ENCODE measurements at regions not wholly inside any gene's neighbourhood (a gene's known extent, or its start where the extent isn't known, plus 50 kb on each side); places are given as distances from the start of the nearest gene placed in this dataset.

GRCh38 chr2:67038195-67038594 is 358.9 kb upstream of the ETAA1 start:
- Histone ChIP-seq H3K9me3 (replicated peaks in 1 of 11) (no peaks in the 10 kb centered on the region), H3K27me3 (no peaks in the 10 kb centered on the region), H3K27ac (no peak overlapping the region), H3K9ac (no peak overlapping the region), H4K20me1 (no peaks in the 10 kb centered on the region), H3K4me3 (no peak overlapping the region), H3K4me1 (no peaks in the 10 kb centered on the region), H3K36me3 (no peaks in the 10 kb centered on the region), H3K4me2 (no peak overlapping the region)
- TF ChIP-seq Cebpa-rat (IDR thresholded peaks at IDR 0.05) = no peak

DNA sequence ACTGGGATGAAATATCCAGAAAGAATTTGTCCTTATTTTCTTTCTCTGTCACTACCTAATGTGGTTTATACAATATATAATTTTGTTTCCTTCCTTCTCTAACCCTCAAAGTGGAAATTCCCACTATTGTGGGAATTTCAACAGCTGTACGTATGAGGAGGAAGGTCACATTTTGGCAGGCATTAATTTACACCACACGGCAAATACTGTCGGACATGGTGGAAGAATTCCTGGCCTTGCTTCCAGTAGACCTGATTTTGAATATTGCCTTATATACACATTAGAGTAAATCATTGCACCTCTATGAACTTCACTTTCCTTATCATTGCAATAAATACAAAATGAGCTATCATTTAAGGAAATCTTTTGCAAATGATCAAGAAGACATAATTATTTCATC is 358.1 kb upstream of the ETAA1 start:
- no peak overlapping the region for H3K4me2 ChIP-seq
- H3K4me1 ChIP-seq = no peaks in the 10 kb centered on the region
- H3K9ac ChIP-seq = no peak overlapping the region
- H3K27ac ChIP-seq = no peak overlapping the region
- H3K27me3 ChIP-seq = no peaks in the 10 kb centered on the region
- no peaks in the 10 kb centered on the region for H3K9me3 ChIP-seq (replicated peaks in 1 of 11)
- TF ChIP-seq Cebpa-rat (IDR thresholded peaks at IDR 0.05) = no peak
- H3K36me3 ChIP-seq = no peaks in the 10 kb centered on the region
- H4K20me1 ChIP-seq = no peaks in the 10 kb centered on the region; a peak in 1 of 22 replicates
- no peak overlapping the region for H3K4me3 ChIP-seq

DNA sequence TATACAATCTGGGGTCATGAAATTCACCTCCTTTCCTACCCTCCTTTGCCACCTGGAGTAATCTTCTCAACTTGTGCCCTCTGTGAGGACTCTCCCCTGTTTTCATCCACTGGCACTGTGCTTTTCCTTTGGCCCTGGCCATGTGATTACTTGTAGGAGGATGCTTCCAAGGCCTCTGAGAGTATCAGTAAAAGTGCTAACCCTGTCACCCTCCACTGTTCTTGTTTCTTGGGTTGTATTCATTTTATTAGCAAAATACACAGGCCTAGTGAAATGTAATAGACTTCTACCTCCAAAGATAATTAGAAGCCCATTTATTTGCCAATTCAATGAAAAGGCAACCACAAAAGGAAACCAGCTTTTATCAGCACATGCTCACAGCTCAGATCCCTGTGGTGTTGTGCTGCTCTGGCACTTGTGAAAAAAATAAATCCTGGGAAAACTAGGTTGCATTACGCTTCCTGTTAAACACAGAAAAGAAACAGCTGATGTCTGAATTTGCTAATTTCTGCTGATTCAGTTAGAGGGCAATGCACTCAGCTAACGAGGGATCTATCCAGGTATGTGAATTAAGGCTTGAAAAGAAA is 357.5 kb upstream of the ETAA1 start:
- Histone ChIP-seq H3K9me3 (replicated peaks in 1 of 11) (no peaks in the 10 kb centered on the region), H3K36me3 (no peaks in the 10 kb centered on the region), H3K4me1 (no peaks in the 10 kb centered on the region), H4K20me1 (no peaks in the 10 kb centered on the region; a peak in 1 of 22 replicates), H3K27ac (no peak overlapping the region), H3K27me3 (no peaks in the 10 kb centered on the region), H3K4me2 (no peak overlapping the region), H3K9ac (no peak overlapping the region), H3K4me3 (no peak overlapping the region)
- TF ChIP-seq Cebpa-rat (IDR thresholded peaks at IDR 0.05) = no peak

- no peak for TF ChIP-seq Cebpa-rat (IDR thresholded peaks at IDR 0.05)
- Histone ChIP-seq H4K20me1 (no peaks in the 10 kb centered on the region; a peak in 1 of 22 replicates), H3K27me3 (no peaks in the 10 kb centered on the region), H3K4me1 (no peaks in the 10 kb centered on the region), H3K4me3 (no peak overlapping the region), H3K9ac (no peak overlapping the region), H3K9me3 (replicated peaks in 1 of 11) (no peaks in the 10 kb centered on the region), H3K27ac (no peak overlapping the region), H3K4me2 (no peak overlapping the region), H3K36me3 (no peaks in the 10 kb centered on the region)
Observed at GRCh38 chr2:67041051-67041450, 356.1 kb upstream of the ETAA1 start.

GRCh38 chr2:67043781-67044478 is 353.2 kb upstream of the ETAA1 start:
- no peak overlapping the region for H3K27ac ChIP-seq
- H3K4me1 ChIP-seq = no peaks in the 10 kb centered on the region
- no peak overlapping the region for H3K9ac ChIP-seq
- H3K27me3 ChIP-seq = no peaks in the 10 kb centered on the region
- no peak overlapping the region for H3K4me2 ChIP-seq
- no peaks in the 10 kb centered on the region; a peak in 1 of 22 replicates for H4K20me1 ChIP-seq
- no peaks in the 10 kb centered on the region for H3K9me3 ChIP-seq (replicated peaks in 1 of 11)
- H3K36me3 ChIP-seq = no peaks in the 10 kb centered on the region
- TF ChIP-seq Cebpa-rat (IDR thresholded peaks at IDR 0.05) = no peak
- no peak overlapping the region for H3K4me3 ChIP-seq

DNA sequence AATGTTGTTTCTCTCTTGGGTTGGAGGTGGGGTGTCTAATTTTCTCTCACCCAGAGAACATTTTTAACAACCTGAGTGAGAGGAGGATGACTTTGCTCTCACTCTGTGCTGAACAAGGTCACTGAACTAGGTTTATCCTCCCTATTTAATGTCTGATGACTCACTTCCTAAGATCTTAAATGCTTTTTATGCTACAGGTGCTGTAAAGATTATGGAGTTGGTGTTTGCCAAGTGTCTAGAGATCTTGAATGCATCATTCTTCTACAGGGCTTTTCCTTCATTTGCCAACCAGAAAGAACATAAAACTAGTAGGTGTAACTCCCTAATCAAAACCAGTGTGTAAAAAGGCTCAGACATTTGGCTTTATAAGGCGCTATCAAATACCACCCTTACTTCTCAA is 350.5 kb upstream of the ETAA1 start:
- TF ChIP-seq Cebpa-rat (IDR thresholded peaks at IDR 0.05) = no peak
- Histone ChIP-seq H3K27me3 (no peaks in the 10 kb centered on the region), H3K36me3 (no peaks in the 10 kb centered on the region), H3K4me2 (no peak overlapping the region), H3K27ac (no peak overlapping the region), H3K4me3 (no peak overlapping the region), H3K9ac (no peak overlapping the region), H3K9me3 (replicated peaks in 1 of 11) (no peaks in the 10 kb centered on the region), H3K4me1 (no peaks in the 10 kb centered on the region), H4K20me1 (no peaks in the 10 kb centered on the region; a peak in 1 of 22 replicates)

DNA sequence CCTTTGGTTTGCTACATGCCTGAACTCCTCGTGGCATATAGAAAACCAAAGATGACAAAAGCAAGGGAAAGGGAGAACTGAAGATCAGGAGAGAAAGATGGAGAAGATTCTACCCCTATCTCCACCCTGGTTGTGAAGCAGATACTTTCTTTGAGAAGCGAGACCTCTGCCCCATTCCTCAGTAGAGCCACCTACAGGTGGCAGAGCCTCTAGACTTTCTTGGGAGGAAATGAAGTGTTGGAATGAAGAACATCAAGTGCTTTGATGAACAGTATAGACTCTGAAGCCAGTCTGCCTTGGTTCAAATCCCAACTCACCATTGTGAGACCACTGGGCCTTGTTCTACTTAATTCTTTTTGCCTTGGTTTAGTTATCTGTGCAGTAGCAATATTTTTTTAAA is 348.8 kb upstream of the ETAA1 start:
- no peaks in the 10 kb centered on the region for H3K36me3 ChIP-seq
- no peaks in the 10 kb centered on the region; a peak in 1 of 22 replicates for H4K20me1 ChIP-seq
- no peaks in the 10 kb centered on the region for H3K9me3 ChIP-seq (replicated peaks in 1 of 11)
- no peak overlapping the region for H3K9ac ChIP-seq
- no peak for TF ChIP-seq Cebpa-rat (IDR thresholded peaks at IDR 0.05)
- H3K4me1 ChIP-seq = no peaks in the 10 kb centered on the region
- H3K4me3 ChIP-seq = no peak overlapping the region
- no peak overlapping the region for H3K4me2 ChIP-seq
- H3K27me3 ChIP-seq = no peaks in the 10 kb centered on the region
- no peak overlapping the region for H3K27ac ChIP-seq

- no peaks in the 10 kb centered on the region for H3K9me3 ChIP-seq (replicated peaks in 1 of 11)
- H3K27ac ChIP-seq = no peak overlapping the region
- no peak overlapping the region for H3K9ac ChIP-seq
- H3K36me3 ChIP-seq = no peaks in the 10 kb centered on the region
- no peaks in the 10 kb centered on the region for H3K27me3 ChIP-seq
- no peak for TF ChIP-seq Cebpa-rat (IDR thresholded peaks at IDR 0.05)
- H3K4me1 ChIP-seq = no peaks in the 10 kb centered on the region
- H3K4me2 ChIP-seq = no peak overlapping the region
- H4K20me1 ChIP-seq = no peaks in the 10 kb centered on the region
- H3K4me3 ChIP-seq = no peak overlapping the region
Observed at GRCh38 chr2:67050622-67051021, 346.5 kb upstream of the ETAA1 start.

DNA sequence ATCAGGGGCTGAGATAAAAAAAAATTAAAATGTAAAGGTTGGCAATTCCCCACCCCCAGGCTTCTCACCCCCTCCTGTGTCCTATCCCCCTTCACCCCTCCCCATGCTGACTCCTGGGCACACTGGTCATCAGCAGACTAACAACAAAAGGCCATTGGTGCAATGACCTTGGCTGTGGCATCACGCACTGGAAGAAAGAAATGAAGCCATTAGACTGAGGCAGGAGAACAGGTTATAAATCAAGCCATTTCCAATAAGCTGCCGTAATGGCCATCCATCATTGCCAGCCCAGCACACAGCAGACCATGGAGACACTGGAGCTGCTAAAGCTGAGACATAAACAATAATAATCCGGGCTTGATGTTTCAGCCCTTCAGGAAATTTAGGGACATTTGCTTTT is 342.4 kb upstream of the ETAA1 start:
- Histone ChIP-seq H3K36me3 (no peaks in the 10 kb centered on the region), H3K27me3 (no peaks in the 10 kb centered on the region), H3K9me3 (replicated peaks in 1 of 11) (peaks cover 0 to 4% (median 0%) of the 10 kb centered on the region in 11 experiments; a peak in 1 of 22 replicates), H3K4me2 (no peak overlapping the region), H3K4me1 (no peaks in the 10 kb centered on the region), H3K27ac (no peak overlapping the region), H3K9ac (no peak overlapping the region), H4K20me1 (no peaks in the 10 kb centered on the region), H3K4me3 (no peak overlapping the region)
- no peak for TF ChIP-seq Cebpa-rat (IDR thresholded peaks at IDR 0.05)

Data from BLaER1 treated with 17β-estradiol and CSF1 and Interleukin-3, amounts not matched to agents 10 nM and 100 nM (cell line).